GM18868 (cell line): ENCODE measurements at regions not wholly inside any gene's neighbourhood (a gene's known extent, or its start where the extent isn't known, plus 50 kb on each side); places are given as distances from the start of the nearest gene placed in this dataset.

Experiments used
- ATAC-seq: cut with Tn5 transposase; IDR thresholded peaks from one replicate; pipeline ENCODE4 v1.9.1; 2021; ENCODE audit warnings: mild to moderate bottlenecking, moderate library complexity; ENCODE audit not compliant: unreplicated experiment

- ATAC-seq: no peak
These were observed 122.9 kb downstream of the DMRTA2 start for GRCh38 chr1:50300297-50300696.

GRCh38 chr1:50295566-50295965, 127.7 kb downstream of the DMRTA2 start:
- no peak for ATAC-seq

GRCh38 chr1:50292276-50292675, 131.0 kb downstream of the DMRTA2 start:
- ATAC-seq: no peak

- ATAC-seq: no peak
These were observed 133.7 kb downstream of the DMRTA2 start for GRCh38 chr1:50289495-50289894.

- ATAC-seq: no peak
These were observed 137.2 kb downstream of the DMRTA2 start for GRCh38 chr1:50285994-50286393.

- ATAC-seq: no peak
These were observed 143.5 kb downstream of the DMRTA2 start for GRCh38 chr1:50279622-50280330.

GRCh38 chr1:50278961-50279360, 144.3 kb downstream of the DMRTA2 start:
- ATAC-seq: no peak

GRCh38 chr1:50278410-50278809, 144.8 kb downstream of the DMRTA2 start:
- no peak for ATAC-seq

GRCh38 chr1:50275566-50275965, 147.7 kb downstream of the DMRTA2 start:
- ATAC-seq: no peak

GRCh38 chr1:50272912-50273311, 150.3 kb downstream of the DMRTA2 start:
- ATAC-seq: no peak

- ATAC-seq: peak; percentile 82
These were observed 151.2 kb downstream of the DMRTA2 start for GRCh38 chr1:50271968-50272578.

- ATAC-seq: no peak
These were observed 151.9 kb downstream of the DMRTA2 start for GRCh38 chr1:50271337-50271736.

- no peak for ATAC-seq
These were observed 152.3 kb downstream of the DMRTA2 start for GRCh38 chr1:50270926-50271325.

- ATAC-seq: no peak
These were observed 155.2 kb downstream of the DMRTA2 start for GRCh38 chr1:50268049-50268448.

- no peak for ATAC-seq
These were observed 156.7 kb downstream of the DMRTA2 start for GRCh38 chr1:50266509-50266908.

GRCh38 chr1:50265790-50266314, 157.1 kb downstream of the ELAVL4 start:
- no peak for ATAC-seq

- ATAC-seq: no peak
These were observed 155.9 kb downstream of the ELAVL4 start for GRCh38 chr1:50264590-50264989.

- ATAC-seq: no peak
These were observed 153.7 kb downstream of the ELAVL4 start for GRCh38 chr1:50262436-50262835.

- no peak for ATAC-seq
These were observed 153.2 kb downstream of the ELAVL4 start for GRCh38 chr1:50261951-50262350.

- ATAC-seq: no peak
These were observed 149.4 kb downstream of the ELAVL4 start for GRCh38 chr1:50257940-50258685.

- ATAC-seq: no peak
These were observed 148.3 kb downstream of the ELAVL4 start for GRCh38 chr1:50257029-50257428.
